Fibroblast of upper back skin (primary cell): ENCODE measurements at regions not wholly inside any gene's neighbourhood (a gene's known extent, or its start where the extent isn't known, plus 50 kb on each side); places are given as distances from the start of the nearest gene placed in this dataset.
"Not testable (repeated sequence)": the region's sequence is repeated elsewhere in the genome, so short reads cannot be mapped to it uniquely, and the experiment has no call there.

Experiments
- DNase-seq: peaks from one replicate; pipeline ENCODE4 v3.0.0-alpha.2; 2013

DNA sequence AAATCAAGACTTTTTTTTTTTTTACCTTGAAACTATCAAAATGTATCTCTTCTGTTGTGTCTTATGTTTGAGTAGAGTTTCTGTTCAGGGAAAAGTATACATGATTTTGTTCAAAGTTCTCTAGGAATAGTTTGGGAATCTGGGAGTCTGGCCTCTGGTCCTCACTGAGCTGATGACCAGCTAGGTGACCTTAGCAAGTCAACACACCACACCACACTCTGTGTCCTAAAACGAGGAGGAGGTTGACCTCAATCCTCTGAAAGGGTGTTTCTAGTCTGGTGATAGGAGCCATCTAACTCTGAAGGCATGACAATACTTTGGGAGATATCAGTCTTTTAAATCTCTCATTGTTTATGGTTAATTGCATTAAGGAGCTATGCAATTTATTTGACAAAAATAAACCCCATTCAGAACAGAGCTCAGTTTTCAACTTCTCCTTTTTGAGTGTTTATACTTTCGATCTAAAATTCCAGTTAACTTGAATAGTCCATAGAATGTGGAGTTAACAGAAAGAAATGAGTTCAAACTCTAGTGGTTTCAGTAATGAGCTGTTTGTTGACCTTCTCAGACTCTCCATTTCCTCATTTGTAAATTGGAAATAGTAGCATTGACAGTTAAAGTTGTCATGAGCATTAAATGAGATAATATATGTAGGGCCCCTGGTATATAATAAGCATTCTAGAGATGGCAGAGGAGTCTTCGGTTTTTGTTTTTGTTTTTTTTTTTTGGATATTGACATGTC is 112.2 kb upstream of the LRRN1 start:
- no peak for DNase-seq

DNA sequence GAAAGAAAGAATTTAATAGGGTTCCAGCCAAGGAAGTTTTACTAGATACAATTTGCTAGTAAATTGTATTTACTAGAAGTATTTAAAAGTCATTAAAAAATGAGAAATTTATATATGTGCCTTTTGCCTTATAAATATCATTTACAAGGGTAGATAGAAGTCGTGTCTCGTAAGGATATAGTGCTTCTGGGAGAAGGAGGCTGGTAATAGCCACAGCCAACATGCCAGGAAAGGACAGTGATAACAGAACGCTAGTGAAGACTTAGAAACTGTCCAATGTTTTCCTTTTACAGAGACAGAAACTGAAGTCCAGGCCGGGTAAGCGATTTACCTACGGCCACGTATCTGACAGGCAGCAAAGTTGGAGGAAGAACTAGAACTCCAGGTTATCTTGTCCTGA is 113.5 kb upstream of the LRRN1 start:
- no peak for DNase-seq

DNA sequence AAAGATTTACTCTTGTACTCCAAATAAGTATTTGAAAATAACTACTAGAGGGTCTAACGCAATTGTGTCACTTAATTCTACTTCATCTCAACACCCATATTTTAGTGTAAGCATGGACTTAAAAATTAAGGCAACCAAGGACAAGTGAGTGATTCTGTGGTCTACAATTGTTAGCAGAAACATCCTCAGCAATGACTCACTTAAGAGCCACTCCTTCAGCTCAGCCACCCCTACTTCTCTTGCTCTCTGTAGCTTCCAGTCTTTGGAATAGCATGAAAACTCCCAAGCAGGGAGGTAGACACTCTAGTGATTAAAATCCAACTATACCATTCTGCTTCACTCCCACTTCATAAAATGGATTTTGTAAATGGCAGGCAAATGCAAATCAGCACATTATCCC is 116.0 kb upstream of the LRRN1 start:
- peak; percentile 36 for DNase-seq

DNA sequence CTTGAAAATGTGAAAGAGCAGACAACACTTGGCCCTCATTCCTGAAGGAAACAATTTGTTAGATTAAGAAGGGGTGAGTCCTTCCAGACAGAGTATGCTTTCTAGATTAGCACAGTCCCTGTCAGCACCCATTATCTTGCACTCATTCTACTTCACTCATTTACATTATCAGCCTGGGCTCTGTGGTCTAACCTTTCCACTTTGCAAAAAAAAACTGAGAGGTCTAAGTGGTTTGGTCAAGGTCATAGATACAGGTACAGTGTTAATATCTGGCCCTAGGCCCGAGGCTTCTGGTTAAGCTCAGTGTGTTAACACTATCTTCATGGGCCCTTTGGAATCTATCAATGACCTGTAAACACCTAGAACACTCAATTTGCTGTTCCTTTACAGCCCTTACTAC is 123.4 kb upstream of the LRRN1 start:
- no peak for DNase-seq

DNA sequence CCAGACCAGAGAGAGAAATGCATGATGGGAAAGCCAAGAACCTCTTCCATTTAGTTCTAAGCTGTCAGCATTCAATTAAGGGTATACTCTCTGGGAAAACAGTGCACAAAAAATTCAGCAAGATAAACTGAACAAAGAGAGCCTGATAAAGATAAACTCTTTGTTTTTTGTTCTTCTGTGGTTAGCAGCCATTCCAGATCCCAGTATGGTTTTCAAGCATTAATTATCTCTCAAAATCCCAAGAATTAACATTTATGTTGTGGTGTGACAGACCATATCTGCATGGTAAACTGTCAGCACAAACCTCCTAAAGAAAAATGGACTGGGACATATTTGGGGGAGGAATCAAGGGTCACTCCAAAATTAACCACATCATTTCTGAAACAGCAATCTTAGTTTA is 124.0 kb upstream of the LRRN1 start:
- no peak for DNase-seq

DNA sequence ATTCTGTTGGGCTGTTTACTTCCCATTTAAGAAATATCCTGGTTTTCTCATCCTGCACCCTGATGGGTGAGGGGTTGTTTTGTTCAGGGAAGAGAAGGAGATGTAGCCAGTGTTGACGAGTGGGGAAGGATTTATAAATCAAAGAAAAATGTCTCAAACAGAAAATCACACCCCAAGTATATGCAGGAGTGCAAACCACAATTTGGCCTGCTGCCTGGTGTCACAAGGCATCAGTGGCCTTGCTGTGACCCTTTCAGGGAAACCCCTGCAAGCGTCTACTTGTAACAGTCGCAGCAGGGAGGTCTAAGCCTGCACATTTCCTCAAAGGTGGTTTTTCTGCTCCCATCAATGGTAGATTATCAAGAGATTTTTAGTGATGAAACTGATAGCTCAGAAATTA is 132.6 kb upstream of the LRRN1 start:
- peak; percentile 40 for DNase-seq

DNA sequence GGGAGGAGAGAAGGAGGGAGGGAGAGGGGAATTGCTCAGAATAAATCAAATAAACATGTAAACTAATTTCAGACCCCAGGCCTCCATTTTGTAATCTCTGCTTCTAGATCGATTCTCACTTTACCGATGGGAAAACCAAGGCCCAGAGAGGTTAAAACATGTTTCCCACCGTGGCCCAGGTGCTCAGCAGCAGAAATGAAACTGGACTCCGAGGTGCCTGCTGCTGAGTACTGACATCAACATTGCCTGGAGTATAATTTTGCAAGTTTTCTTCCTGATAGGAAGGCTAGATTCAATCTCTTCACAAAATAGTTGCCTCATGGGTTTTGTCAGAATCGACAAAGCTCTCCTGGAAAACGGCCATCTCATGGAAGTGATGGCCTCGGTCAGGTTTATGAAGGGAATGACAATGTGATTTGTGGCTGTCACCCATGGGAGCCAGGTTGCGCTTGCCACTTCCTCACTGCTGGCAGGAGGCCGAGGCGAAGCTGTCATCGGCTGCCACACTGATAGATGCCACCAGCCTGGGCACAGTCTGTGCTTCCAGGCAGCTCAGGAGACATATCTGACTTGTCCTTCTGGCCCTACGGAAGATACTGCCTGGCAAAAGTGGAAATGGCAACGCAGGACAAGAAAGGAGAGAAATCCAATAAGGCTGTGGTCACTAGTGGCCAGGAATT is 133.1 kb upstream of the LRRN1 start:
- DNase-seq: no peak

DNA sequence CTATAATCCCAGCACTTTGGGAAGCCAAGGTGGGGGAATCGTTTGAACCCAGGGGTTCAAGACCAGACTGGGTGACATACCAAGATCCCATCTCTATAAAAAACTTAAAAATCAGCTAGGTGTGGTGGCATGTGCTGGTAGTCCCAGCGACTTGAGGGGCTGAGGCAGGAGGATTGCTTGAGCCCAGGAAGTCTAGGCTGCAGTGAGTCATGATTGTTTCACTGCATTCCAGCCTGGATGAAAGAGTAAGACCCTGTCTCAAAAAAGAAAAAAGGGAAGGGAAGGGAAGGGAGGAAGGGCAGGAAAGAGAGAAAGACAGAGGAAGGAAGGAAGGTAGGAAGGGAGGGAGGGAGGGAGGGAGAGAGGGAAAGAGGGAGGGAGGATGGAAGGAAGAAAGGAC is 133.7 kb upstream of the LRRN1 start:
- peak; percentile 71 for DNase-seq

DNA sequence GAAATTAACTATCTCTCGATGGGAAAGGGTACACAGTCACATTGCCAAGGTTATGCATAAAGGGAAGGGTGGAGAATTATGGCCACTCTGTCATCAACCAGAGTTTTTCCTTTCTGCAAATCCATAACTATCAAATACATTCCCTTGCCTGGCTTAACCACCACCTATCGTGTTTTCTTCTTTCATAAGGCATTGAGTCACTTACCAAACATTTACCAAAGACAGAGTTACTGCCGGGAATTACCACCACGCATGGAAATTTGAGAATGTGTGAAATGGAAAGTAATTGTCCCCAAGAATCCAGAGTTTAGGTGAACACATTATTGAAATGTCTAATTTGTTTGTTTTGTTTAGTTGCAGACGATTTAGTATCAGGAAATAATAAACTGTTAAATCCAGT is 134.3 kb upstream of the LRRN1 start:
- peak; percentile 83 for DNase-seq

DNA sequence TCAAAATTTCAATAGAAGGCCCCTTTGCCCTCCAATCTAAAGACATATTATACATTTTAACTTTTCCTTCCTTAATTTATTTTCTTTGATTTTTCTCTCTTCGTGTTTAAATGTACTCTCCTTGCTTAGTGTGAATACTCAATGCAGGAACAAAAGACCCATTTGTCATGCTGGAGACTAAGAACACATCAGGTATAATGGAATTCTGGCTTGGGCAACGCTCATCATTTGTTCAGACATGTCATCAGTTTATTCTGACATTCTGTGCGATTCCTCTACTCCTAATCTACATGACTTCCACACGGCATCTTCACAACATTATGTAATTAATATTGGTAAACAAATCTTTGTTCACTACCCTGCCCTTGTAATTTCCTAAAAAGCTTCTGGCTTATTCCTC is 136.6 kb upstream of the LRRN1 start:
- DNase-seq: no peak

DNA sequence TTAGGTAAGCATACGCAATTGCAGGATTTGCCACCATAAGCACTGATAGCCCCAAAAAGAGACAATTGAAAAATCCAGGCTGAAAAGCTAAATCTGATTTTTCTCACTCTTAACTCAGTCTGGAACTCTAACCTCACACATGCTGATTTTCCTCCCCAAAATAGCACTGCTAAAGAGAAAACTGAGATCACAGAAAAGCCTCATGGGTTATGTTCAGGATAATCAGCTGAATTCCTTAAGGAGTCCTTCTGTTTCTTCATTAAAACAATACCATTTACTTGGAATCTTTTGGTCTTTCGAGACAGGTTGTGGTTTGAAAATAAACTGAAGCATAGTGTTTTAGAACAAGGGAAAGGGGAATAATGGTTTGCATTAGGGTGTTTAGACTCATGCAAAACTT is 144.3 kb upstream of the LRRN1 start:
- DNase-seq: no peak

DNA sequence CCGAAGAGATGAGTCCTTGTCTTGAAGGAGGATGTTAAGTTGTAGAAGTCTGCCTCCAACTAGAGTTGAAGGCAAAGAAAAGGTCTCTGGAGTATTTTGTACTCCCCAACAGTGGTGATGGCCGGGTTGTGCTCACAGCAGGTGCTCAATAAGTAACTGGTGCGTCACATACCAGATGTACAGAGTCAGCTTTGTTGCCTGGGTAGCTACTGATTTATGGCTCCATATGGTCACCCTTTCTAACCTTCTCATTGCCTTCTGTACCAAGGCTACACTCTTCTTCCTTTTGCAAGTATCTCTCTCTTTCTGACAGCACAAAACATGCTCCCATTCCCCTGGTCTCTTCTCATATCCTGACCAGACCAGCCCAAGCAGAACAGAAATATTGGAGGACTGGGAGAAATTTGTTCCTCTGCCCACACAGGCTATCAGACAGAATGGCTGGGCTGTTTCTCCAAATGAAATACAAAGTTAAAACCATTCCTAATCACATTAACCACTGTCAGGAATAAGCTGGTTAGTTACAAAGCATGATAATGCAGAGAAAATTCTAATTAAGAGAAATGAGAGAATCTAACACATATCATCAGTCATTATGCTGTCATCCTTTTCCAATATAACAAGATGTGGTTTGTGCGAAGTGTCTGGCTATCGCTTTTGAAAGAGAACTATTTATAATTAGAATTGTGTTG is 150.1 kb upstream of the LRRN1 start:
- no peak for DNase-seq

DNA sequence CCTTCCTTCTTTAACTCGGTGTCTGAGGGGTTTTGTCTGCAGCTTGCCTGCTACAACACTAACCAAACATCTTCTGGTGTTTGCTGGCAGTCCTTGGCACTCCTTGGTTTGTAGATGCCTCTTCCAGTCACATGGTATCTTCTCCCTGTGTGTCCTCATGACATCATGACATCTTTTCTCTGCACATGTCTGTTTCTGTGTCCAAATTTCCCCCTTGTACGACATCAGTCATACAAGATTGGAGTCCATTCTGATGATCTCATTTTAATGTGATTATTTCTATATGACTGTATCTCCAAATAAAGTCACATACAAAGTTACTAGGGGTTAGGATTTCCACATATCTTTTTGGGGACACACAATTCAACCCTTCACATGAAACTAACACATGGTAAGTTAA is 152.3 kb upstream of the LRRN1 start:
- DNase-seq: no peak

DNA sequence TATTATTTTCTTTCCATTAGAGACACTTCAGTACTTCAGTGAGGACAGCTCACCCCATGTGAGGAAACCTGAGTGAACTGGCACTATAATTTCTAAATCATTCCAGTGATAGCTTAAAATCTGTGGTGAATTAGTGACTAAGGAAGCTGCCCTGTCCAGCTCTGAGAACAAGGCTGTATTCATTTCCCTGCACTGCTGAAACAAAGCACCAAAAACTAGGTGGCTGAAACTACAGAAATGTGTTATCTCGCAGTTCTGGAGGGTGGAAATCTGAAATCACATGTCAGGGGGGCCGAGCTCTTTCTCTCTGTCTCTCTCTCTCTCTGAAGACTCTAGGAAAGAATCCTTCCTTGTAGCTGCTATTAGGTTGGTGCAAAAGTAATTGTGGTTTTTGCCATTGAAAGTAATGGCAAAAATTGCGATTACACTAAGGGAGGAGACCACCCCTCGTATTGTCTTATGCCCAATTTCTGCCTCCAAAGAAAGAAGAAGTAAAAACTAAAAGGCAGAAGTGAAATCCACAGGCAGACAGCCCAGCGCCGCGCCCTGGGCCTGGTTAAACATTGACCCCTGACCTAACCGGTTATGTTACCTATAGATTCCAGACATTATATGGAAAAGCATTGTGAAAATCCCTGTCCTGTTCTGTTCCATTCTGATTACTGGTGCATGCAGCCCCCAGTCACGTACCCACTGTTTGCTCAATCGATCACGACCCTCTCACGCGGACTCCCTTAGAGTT is 153.0 kb upstream of the LRRN1 start:
- not testable (repeated sequence) for DNase-seq

DNA sequence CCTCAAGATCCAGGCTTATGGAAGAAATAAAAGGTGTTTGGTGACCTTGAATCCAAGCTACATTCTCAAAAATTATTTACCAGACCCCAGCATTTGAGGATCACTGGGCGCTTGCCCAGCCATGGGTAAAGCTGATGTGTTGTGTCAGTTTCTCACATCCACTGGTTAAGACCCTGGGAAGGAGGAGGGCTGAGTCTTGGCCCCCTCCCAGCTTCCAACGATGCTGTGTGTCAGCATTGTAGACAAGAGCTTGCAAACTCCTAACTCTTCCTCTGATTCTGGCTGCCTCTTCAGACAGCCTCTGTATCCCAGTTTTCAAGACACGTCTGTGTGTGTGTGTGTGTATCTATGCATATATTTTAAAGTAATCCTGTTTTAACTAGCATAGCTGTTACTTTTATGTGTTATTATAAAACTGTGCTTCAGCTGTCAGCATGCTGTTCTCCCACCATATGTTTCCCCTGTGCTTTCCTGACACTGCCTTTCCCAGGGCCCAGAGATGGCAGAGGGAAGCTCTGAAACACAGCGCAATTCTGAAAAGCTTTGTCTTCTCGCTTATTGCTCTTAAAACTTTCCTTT is 157.3 kb upstream of the LRRN1 start:
- DNase-seq: no peak

DNA sequence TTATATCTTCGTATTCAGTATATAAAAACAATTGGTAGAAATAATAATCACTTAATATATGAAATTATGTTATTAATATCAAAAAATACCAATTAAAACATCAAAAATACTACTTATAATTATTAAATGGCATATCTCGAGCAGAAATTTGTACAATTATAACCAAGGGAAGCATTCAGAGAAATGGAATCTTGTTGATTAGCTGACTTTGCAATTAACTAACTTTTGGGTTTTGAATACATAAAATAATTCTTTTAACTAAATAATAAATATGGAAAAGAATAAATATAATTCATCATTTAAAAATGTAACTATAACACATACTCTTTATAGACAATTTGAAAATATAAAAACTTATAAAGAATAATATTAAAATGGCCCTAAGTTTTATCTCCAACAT is 160.2 kb upstream of the LRRN1 start:
- no peak for DNase-seq

DNA sequence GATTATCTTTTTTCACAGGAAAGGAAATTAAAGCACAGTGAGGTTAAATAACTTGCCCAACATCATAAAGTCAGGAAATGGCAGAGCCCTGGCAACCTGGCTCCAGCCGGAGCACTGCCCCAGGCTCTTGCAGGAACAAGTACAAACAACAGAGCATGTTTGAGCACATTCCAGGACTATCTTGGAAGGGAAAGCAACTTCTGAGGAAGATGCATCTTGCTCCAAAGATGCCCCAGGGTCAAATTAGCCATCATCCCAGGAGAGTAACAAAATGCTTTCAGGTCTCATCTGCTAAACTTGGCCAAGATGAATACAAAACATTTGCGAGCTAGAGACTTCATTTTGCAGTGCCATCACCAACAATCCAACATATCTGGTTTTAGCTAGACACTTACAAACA is 162.4 kb upstream of the LRRN1 start:
- DNase-seq: no peak

DNA sequence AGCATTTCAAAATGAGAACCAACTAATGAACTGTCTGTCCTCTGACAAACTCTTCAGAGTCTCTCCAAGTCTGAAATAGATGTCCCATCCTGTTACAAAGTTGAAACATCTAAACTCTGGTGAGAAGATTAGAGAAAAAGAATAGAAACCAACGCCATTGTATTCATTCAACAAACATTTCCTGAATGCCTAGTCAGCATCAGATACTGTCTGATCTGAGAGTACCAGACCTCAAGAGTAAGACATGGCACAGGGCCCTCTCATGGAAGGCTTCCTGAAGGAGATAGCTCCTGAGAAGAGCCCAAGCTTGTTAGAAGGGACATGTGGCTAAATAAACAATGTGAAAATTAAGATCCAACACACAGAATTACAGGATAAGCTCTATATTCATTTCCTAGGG is 164.1 kb upstream of the LRRN1 start:
- no peak for DNase-seq

DNA sequence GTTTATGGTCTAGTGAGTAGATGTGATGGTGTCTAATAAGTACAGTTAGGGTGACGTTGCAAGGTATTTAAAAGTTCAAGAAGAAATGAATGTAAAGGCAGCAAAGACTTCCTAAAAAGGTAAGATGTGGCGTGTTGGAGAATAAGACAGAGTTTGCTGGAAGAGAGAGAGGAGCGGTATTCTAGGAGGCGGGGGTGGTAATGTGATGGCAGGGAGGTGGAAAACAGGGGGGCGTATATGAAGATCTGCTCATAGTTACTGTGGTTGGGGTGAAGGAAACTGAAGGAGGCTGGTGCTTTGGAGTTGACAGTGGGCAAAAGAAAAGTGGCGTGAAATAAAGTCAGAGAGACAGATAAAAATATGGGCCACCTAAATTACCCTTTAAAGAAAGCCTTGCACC is 164.9 kb upstream of the LRRN1 start:
- no peak for DNase-seq

DNA sequence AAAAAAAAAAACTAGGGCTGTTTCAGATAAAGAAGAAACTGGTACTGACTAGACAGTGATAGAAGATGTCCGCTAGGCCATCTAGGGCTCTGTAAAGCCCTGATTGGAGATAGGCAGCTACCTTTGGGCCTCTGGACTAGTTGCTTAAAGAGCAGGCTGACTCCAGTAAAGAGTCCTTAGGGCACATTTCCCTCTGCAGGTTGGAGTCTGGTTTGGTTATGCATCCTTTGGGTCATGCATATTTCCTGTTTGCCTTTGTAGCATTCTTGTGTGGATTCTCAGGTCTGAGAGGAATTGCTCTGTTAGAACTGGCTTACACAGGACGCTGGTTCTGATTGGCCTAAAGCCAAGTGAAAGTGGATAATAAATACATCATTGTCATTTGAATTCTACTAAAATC is 165.5 kb upstream of the LRRN1 start:
- DNase-seq: no peak

DNA sequence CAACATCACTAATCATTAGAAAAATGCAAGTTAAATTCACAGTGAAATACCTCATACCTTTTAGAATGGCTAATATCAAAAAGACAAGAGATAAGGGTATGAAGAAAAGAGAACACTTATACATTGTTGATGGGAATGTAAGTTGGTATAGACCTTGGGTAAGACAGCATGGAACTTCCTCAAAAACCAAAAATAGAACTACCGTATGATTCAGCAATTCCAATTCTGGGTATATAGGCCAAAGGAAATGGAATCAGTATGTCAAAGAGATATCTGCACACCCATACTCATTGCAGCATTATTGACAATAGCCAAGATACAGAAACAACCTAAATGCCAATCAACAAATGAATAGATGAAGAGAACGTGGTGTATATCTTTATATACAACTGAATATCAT is 166.8 kb upstream of the LRRN1 start:
- DNase-seq: no peak

DNA sequence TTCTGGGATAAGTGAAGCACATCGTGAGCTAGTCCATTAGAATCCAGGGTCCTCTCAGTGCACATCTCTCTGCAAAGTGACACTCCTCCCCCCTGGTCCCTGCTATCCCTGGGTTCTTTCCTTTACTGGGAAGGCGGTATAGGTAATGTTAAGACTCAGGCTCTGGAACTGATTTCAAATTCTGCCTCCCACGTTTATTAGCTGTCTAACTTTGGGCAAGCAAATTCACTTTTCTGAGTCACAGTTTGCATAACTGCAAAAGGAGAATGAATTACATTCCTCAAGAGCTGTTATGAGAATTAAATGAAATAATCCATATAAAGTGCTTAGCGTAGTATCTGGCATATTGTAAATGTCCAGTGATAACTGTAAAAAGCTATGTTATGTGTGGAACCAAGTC is 168.1 kb upstream of the LRRN1 start:
- peak; percentile 27 for DNase-seq

DNA sequence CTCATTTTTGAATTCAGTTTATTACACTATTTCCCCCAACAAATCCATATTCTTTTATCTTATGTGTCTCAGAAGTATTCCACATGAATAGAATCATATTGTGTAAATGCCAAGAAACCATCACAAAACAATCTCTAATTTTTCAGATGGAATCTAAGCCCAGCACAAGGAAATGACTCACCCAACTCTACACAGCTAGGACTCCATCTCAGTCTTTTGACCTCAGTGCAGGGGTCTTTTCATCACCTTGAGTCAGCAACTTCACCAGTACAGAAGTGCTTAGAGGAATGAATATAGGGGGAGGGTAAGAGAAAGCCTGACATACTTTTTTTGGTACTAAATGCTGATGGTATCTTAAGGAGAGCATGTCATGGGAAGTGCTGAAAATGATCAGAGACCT is 169.3 kb upstream of the LRRN1 start:
- peak; percentile 94 for DNase-seq
